ENCODE measurements at regions not wholly inside any gene's neighbourhood (a gene's known extent, or its start where the extent isn't known, plus 50 kb on each side); places are given as distances from the start of the nearest gene placed in this dataset.

DNA sequence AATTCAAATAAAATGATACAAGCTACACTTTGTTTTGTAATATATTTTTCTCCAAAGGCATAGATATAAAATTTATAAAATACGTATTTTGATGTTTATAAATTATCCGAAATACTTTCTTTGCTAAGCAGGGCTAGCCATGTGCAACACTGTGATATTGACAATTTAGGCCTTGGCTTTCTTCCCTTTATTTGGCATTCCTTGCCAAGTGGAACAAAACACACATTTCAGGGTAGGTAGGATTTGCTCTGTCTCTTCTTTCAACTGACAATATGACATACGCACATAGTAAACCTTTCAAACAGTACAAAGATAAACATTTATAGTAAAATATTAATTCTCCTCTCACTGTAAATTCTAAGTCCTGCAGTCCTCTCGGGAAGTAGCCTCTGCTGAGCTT lies 103.3 kb upstream of the POT1 start:
- TF ChIP-seq POLR2A (IDR thresholded peaks at IDR 0.05): no peak
- TF ChIP-seq, protein P1, sequence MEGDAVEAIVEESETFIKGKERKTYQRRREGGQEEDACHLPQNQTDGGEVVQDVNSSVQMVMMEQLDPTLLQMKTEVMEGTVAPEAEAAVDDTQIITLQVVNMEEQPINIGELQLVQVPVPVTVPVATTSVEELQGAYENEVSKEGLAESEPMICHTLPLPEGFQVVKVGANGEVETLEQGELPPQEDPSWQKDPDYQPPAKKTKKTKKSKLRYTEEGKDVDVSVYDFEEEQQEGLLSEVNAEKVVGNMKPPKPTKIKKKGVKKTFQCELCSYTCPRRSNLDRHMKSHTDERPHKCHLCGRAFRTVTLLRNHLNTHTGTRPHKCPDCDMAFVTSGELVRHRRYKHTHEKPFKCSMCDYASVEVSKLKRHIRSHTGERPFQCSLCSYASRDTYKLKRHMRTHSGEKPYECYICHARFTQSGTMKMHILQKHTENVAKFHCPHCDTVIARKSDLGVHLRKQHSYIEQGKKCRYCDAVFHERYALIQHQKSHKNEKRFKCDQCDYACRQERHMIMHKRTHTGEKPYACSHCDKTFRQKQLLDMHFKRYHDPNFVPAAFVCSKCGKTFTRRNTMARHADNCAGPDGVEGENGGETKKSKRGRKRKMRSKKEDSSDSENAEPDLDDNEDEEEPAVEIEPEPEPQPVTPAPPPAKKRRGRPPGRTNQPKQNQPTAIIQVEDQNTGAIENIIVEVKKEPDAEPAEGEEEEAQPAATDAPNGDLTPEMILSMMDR (IDR thresholded peaks at IDR 0.05): no peak
